ENCODE measurements at regions not wholly inside any gene's neighbourhood (a gene's known extent, or its start where the extent isn't known, plus 50 kb on each side); places are given as distances from the start of the nearest gene placed in this dataset.

DNA sequence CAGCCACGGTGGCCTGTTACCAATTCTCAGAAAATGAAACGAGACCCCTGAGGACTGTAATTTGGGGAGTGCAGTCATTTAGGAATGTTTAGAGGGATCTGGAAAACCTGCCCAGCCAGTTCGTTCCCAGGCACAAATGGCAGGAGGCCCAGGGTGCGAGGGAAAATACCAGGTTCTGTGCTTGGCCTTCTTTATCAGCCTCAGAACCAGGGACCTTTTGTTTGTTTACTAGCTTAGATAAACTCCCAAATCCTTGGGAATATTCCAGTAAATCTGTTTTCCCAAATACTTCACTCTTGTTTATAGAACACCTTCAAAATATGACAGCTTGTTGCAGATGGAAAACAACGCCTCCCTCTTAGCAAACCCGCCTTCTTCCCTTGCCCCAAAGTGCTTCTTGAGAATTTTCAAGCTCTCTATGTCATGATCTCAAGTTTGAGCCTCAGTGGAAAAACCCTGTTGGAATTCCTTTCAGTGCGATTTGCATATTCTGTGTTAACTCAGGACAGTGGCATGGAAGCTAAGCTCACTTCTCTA is 400.3 kb upstream of the SMIM21 start:
- 71% methylated on average over 7 of the region's 7 CpGs for WGBS
- Histone ChIP-seq H3K4me1 (ENCODE audit: control insufficient read depth, insufficient read depth, low read length) (no peaks in the 10 kb centered on the region), H3K4me3 (ENCODE audit: low read length) (no peak overlapping the region), H3K9me3 (ENCODE audit: control insufficient read depth, low read length) (no peaks in the 10 kb centered on the region), H3K27ac (ENCODE audit: low read length) (no peak overlapping the region), H3K27me3 (ENCODE audit: control insufficient read depth, insufficient read depth) (no peaks in the 10 kb centered on the region)
- ATAC-seq (no peak), DNase-seq (no peak)
- intact Hi-C loops (cut with DNase I): no loop called here

DNA sequence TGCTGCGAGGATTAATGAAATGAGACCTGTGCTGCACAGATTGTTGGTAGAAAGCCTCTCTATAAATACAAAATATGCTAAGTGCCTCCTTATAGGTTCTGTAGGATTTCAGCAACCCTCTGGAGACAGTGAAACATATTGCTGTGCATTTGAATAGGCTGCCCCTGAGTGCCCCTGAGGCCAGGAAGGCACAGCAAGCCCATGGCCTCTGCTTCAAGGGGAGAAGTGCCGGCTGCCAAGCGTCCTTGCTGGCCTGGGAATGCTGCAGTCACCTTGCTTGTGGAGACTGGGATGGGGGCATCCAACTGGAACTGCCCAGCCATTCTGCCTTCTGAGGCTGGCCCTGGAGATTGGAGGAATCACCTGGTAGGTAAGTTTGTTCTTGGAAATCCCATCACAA is 397.2 kb upstream of the SMIM21 start:
- ATAC-seq (no peak), DNase-seq (no peak)
- intact Hi-C loops (cut with DNase I): no loop called here
- Histone ChIP-seq H3K27ac (ENCODE audit: low read length) (no peak overlapping the region), H3K4me1 (ENCODE audit: control insufficient read depth, insufficient read depth, low read length) (no peaks in the 10 kb centered on the region), H3K27me3 (ENCODE audit: control insufficient read depth, insufficient read depth) (no peaks in the 10 kb centered on the region), H3K4me3 (ENCODE audit: low read length) (no peak overlapping the region), H3K9me3 (ENCODE audit: control insufficient read depth, low read length) (no peaks in the 10 kb centered on the region)
- WGBS: 86% methylated on average over 3 of the region's 3 CpGs

DNA sequence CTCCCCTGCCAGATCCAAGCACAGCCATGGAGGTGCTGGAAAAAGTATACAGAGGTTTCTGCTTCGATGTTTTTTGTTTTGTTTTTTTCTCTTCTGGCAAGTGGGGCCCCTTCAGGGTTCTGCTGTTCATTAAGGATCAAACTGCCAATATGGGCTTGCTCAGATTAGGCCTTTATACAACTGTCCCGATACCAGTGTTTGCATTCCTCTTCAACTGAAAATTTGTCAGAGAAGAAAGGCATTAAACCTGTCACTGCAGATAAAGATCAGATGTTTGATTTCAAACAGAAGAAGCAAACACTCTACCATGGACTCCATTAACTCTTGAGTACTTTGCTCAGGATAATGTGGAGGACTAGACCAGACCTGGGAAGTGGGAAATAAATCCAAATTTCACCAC is 396.0 kb upstream of the SMIM21 start:
- intact Hi-C loops (cut with DNase I): no loop called here
- H3K27ac ChIP-seq (ENCODE audit: low read length): no peak overlapping the region
- H3K27me3 ChIP-seq (ENCODE audit: control insufficient read depth, insufficient read depth): no peaks in the 10 kb centered on the region
- H3K9me3 ChIP-seq (ENCODE audit: control insufficient read depth, low read length): no peaks in the 10 kb centered on the region
- ATAC-seq (no peak), DNase-seq (no peak)
- H3K4me3 ChIP-seq (ENCODE audit: low read length): no peak overlapping the region
- WGBS: 54% methylated on average over 2 of the region's 2 CpGs
- no peaks in the 10 kb centered on the region for H3K4me1 ChIP-seq (ENCODE audit: control insufficient read depth, insufficient read depth, low read length)

DNA sequence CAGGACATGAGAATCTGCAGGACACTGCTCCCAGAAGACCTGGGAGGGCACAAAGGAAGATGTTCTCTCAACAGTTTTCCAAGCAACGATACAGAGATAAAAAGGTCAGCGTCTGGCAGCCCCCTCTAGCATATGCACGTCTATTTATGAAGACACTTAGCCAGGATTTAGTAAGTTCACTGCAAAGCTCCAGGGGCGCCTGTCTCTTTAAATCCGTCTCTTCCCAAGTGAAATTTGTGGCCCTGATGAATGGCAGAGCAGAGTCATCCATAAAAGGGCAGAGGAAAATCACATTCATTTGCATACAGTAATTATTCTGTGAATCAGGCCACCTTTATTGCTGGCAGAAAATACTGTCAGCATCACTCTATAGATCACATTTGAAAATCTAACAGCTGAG is 390.9 kb upstream of the SMIM21 start:
- 37% methylated on average over 5 of the region's 5 CpGs for WGBS
- H3K27ac ChIP-seq (ENCODE audit: low read length): no peak overlapping the region
- no peaks in the 10 kb centered on the region for H3K4me1 ChIP-seq (ENCODE audit: control insufficient read depth, insufficient read depth, low read length)
- ATAC-seq: no peak
- no peaks in the 10 kb centered on the region for H3K27me3 ChIP-seq (ENCODE audit: control insufficient read depth, insufficient read depth)
- intact Hi-C loops (cut with DNase I): no loop called here
- H3K9me3 ChIP-seq (ENCODE audit: control insufficient read depth, low read length): no peaks in the 10 kb centered on the region
- H3K4me3 ChIP-seq (ENCODE audit: low read length): no peak overlapping the region
- no peak for DNase-seq

DNA sequence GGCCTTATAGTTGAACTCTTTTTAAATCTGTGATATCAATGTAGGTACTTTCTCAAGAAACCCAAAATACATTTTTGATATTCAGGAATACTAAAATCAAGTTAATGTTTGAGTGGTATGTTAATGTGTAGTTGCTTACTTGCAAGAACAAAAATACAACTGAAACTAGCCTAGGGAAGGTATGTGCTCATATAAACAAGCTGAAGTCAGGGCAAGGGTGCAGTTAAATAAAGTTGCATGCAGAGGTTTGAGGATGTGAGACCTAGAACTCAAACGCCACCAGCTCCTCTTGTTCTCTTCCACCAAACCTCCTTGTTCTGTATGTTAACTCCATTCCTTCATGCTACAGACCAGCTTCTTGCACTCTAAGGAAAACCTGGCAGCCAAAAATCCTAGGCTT is 388.3 kb upstream of the SMIM21 start:
- Histone ChIP-seq H3K4me3 (ENCODE audit: low read length) (no peak overlapping the region), H3K4me1 (ENCODE audit: control insufficient read depth, insufficient read depth, low read length) (no peaks in the 10 kb centered on the region), H3K27ac (ENCODE audit: low read length) (no peak overlapping the region), H3K27me3 (ENCODE audit: control insufficient read depth, insufficient read depth) (no peaks in the 10 kb centered on the region), H3K9me3 (ENCODE audit: control insufficient read depth, low read length) (no peaks in the 10 kb centered on the region)
- no peak for ATAC-seq
- 91% methylated on average over 1 of the region's 1 CpG for WGBS
- intact Hi-C loops (cut with DNase I): no loop called here
- DNase-seq: no peak

DNA sequence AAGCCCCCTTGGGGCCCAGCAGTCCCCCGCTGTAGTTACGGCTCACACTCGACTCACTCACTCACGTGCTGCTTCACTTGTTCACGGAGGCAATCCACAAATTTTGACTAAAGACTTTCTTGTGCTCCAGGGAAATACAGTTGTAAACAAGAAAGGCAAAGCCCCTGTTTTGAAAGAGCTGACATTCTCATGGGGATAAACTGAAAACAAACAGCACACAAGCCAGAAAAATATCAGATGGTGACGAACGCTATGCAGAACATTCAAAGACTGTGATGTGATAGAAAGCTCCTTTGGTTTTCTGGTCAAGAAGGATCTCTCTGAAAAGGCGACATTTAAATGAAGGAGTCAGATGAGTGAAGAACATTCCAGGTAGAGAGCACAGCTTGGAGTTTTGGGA is 385.3 kb upstream of the SMIM21 start:
- ATAC-seq (no peak), DNase-seq (no peak)
- WGBS: 73% methylated on average over 8 of the region's 8 CpGs
- intact Hi-C loops (cut with DNase I): no loop called here
- H3K27me3 ChIP-seq (ENCODE audit: control insufficient read depth, insufficient read depth): no peaks in the 10 kb centered on the region
- H3K27ac ChIP-seq (ENCODE audit: low read length): no peak overlapping the region
- H3K4me1 ChIP-seq (ENCODE audit: control insufficient read depth, insufficient read depth, low read length): no peaks in the 10 kb centered on the region
- no peak overlapping the region for H3K4me3 ChIP-seq (ENCODE audit: low read length)
- no peaks in the 10 kb centered on the region for H3K9me3 ChIP-seq (ENCODE audit: control insufficient read depth, low read length)

DNA sequence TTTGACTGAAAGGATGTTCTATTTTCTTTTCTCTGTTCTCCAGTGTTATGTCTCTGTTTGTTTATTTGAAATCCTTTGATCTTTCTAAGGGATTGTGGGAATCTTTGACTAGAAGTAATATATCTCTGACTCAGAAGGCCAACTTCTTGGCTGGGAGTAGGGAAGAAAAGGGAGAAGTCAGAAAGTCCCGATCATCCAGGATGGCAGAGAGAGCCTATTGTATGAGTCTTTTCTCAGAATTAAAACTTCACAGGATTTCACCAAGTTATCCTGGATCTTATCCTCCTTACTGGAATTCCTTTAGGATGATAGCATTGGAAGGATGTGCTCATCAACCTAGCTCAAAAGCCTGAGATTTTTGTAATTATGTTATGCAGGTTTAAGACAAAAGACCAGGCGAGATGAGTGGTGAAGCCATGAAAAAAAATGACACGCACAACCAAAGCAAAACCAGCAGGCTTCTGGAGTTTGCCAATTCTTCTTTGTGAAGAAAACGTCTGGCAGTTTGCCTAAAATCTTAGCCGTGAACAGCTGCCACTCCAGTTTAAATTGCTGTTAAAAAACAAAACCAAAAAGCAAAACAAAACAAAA is 383.6 kb upstream of the SMIM21 start:
- no peaks in the 10 kb centered on the region for H3K4me1 ChIP-seq (ENCODE audit: control insufficient read depth, insufficient read depth, low read length)
- no peak for DNase-seq
- no peak for ATAC-seq
- 37% methylated on average over 5 of the region's 5 CpGs for WGBS
- no peak overlapping the region for H3K4me3 ChIP-seq (ENCODE audit: low read length)
- no peaks in the 10 kb centered on the region for H3K27me3 ChIP-seq (ENCODE audit: control insufficient read depth, insufficient read depth)
- intact Hi-C loops (cut with DNase I): no loop called here
- H3K9me3 ChIP-seq (ENCODE audit: control insufficient read depth, low read length): no peaks in the 10 kb centered on the region
- H3K27ac ChIP-seq (ENCODE audit: low read length): no peak overlapping the region

DNA sequence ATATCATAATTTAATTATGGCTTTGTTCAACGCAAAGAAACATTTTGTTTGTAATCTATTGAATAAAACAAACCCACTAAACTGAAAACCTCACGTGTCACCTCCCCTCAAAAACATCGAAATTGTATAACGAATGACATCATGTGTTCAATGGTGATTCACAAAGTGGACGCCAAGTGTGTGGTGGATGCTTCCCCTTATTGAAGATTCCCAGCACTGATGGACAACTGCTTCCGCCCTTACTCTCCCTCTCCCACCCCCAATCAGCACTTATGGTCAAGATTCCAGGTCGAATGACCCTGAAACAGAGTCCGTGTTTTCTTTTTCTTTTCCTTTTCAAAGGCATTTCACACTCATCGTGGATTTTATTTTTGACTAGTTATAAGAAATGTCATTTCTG is 383.0 kb upstream of the SMIM21 start:
- WGBS: 61% methylated on average over 9 of the region's 9 CpGs
- H3K4me1 ChIP-seq (ENCODE audit: control insufficient read depth, insufficient read depth, low read length): no peaks in the 10 kb centered on the region
- ATAC-seq (no peak), DNase-seq (no peak)
- H3K4me3 ChIP-seq (ENCODE audit: low read length): no peak overlapping the region
- no peaks in the 10 kb centered on the region for H3K9me3 ChIP-seq (ENCODE audit: control insufficient read depth, low read length)
- intact Hi-C loops (cut with DNase I): no loop called here
- H3K27ac ChIP-seq (ENCODE audit: low read length): no peak overlapping the region
- no peaks in the 10 kb centered on the region for H3K27me3 ChIP-seq (ENCODE audit: control insufficient read depth, insufficient read depth)

DNA sequence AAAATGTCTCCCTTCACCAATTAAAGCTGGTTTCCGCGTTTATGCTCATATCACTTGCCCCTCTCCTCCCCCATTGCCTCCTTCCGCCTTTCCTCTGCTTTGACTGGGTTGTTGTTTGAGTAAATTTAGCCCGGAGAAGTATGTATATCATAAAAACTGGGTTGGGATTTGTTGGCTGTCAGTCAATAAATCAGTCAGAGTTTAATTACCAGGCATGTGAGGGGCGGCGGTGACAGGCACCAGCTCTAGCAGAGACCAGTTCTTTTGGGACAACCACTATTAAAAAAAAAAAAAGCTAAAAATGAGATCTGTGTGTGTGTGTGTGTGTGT is 382.4 kb upstream of the SMIM21 start:
- WGBS: 38% methylated on average over 6 of the region's 6 CpGs
- Histone ChIP-seq H3K27me3 (ENCODE audit: control insufficient read depth, insufficient read depth) (no peaks in the 10 kb centered on the region), H3K4me1 (ENCODE audit: control insufficient read depth, insufficient read depth, low read length) (no peaks in the 10 kb centered on the region), H3K27ac (ENCODE audit: low read length) (no peak overlapping the region), H3K4me3 (ENCODE audit: low read length) (no peak overlapping the region), H3K9me3 (ENCODE audit: control insufficient read depth, low read length) (no peaks in the 10 kb centered on the region)
- DNase-seq (no peak), ATAC-seq (no peak)
- intact Hi-C loops (cut with DNase I): no loop called here

DNA sequence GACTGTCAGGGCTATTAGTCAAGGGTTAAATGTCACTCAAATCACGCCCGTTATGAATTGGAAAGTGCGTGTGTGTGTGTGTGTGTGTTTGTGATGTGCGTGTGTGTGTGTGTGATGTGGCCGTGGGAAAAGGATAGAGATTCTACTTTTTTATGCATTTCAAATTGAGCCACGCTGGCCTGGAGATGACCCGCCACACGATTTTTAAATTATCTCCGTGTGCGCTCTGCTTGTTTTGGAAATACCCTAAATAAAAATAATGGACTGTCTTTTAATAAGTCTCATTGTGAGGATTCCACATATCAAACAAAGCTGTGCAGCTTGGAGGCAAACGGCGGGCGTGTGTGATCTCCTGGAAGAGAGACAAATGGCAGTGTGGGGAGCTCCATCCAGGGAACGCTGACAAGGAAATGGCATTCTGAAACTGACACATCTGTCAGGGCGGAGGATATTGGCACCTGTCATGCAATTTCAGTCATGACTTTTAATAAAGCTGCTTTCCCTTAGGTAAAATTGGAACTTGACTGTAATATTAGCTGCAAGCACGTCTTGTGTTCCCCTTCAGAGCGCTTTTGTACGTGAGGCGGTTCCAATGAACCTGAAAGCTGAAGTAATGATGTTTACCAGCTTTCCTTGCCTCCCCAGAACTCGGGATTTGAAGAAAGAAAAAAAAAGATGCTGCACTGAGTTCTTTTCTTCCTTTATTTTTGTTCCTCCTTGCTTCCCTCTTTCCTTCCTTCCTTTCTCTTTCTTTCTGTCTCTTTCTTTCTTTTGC is 381.8 kb upstream of the SMIM21 start:
- Histone ChIP-seq H3K4me1 (ENCODE audit: control insufficient read depth, insufficient read depth, low read length) (no peaks in the 10 kb centered on the region), H3K4me3 (ENCODE audit: low read length) (no peak overlapping the region), H3K9me3 (ENCODE audit: control insufficient read depth, low read length) (no peaks in the 10 kb centered on the region), H3K27me3 (ENCODE audit: control insufficient read depth, insufficient read depth) (no peaks in the 10 kb centered on the region), H3K27ac (ENCODE audit: low read length) (no peak overlapping the region)
- intact Hi-C loops (cut with DNase I): no loop called here
- no peak for ATAC-seq
- WGBS: 62% methylated on average over 20 of the region's 20 CpGs
- DNase-seq: no peak

DNA sequence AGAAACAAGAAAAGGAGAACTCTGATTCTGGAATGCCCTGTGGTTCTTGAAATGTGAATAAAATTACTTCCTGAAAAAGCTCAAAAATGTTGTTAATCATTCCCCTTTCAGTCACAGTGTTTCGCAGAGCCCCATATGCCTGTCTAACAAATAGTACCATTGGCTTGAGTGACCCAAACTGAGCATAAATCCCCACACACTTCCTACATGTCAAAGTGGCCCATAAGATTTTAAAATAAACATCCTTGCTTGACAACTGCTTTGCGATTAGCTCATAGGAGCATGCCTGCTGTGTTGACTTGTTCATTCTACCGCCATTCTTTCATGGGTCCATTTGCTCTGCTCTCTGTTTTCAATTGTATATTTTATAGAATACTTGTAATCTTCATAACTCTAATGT is 377.8 kb upstream of the SMIM21 start:
- Histone ChIP-seq H3K9me3 (ENCODE audit: control insufficient read depth, low read length) (no peaks in the 10 kb centered on the region), H3K27ac (ENCODE audit: low read length) (no peak overlapping the region), H3K4me3 (ENCODE audit: low read length) (no peak overlapping the region), H3K27me3 (ENCODE audit: control insufficient read depth, insufficient read depth) (no peaks in the 10 kb centered on the region), H3K4me1 (ENCODE audit: control insufficient read depth, insufficient read depth, low read length) (no peaks in the 10 kb centered on the region)
- WGBS: 80% methylated on average over 3 of the region's 3 CpGs
- ATAC-seq (no peak), DNase-seq (no peak)
- intact Hi-C loops (cut with DNase I): no loop called here

DNA sequence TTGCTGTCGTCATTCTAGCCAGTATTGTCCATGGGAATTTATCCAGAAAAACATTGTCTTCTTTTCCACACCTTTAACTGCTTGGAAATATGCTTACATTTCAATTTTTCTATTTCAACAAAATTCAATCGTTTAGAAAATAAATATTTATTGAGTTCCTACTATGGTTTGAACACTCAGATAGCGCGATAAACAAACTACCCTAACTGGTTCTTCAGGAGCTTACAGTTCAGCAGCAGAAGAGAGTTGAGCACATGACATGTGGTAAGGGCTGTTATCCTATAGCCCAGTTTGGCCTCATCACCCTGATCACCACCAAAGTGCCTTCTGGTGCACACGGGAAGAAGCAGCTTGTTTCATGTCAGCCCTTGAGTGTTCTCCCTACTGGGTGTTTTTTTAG is 375.2 kb upstream of the SMIM21 start:
- no peaks in the 10 kb centered on the region for H3K9me3 ChIP-seq (ENCODE audit: control insufficient read depth, low read length)
- H3K27me3 ChIP-seq (ENCODE audit: control insufficient read depth, insufficient read depth): no peaks in the 10 kb centered on the region
- WGBS: 89% methylated on average over 5 of the region's 5 CpGs
- intact Hi-C loops (cut with DNase I): no loop called here
- no peak overlapping the region for H3K27ac ChIP-seq (ENCODE audit: low read length)
- DNase-seq (no peak), ATAC-seq (no peak)
- no peak overlapping the region for H3K4me3 ChIP-seq (ENCODE audit: low read length)
- H3K4me1 ChIP-seq (ENCODE audit: control insufficient read depth, insufficient read depth, low read length): no peaks in the 10 kb centered on the region

Data from right cardiac atrium (tissue), 5 donors.